ENCODE measurements at regions not wholly inside any gene's neighbourhood (a gene's known extent, or its start where the extent isn't known, plus 50 kb on each side); places are given as distances from the start of the nearest gene placed in this dataset.

DNA sequence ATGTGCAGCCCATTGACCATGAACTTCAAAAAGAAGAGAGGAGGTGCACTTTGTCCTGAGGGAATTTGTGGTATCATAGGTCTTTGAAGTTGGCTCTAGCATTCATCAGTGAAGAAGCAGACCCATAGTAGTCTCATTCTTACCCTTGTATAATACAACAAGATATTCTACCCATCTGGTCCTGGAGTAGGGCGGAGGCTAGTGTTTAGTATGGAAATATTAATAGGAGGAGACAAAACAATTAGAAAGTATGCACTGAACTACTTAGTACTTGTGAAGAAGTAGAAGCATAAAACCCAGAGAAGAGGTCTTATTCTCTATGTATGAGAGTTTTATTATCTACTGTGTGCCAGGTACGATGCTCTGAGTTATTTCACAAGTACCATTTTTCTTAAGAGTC, 189.0 kb downstream of the AASDH start:
- no peak overlapping the region for H2BK5ac ChIP-seq (ENCODE audit: insufficient read length, low read length)
- no peak overlapping the region for H2BK12ac ChIP-seq (ENCODE audit: insufficient read length, low read depth, low read length)
- H2BK15ac ChIP-seq (ENCODE audit: low read depth, low read length): no peak overlapping the region
- H3K9me3 Mint-ChIP-seq: no peaks in the 10 kb centered on the region
- no CpG with 5 or more reads among the region's 2 CpGs for WGBS (ENCODE audit: extremely low coverage, insufficient read length, low lambda C conversion rate)
- H3K27me3 ChIP-seq (ENCODE audit: insufficient read depth, low read length): no peaks in the 10 kb centered on the region
- no peak overlapping the region for H3K9ac ChIP-seq (ENCODE audit: extremely low read depth, insufficient read length, low read length)
- H2BK120ac ChIP-seq (ENCODE audit: low read depth, low read length, poor library complexity, severe bottlenecking): no peak overlapping the region
- H3K4ac ChIP-seq (ENCODE audit: low read depth, low read length): no peak overlapping the region
- H2AFZ ChIP-seq (ENCODE audit: low read length): no peak overlapping the region
- peaks cover 3% of the 10 kb centered on the region for H3K27me3 Mint-ChIP-seq (ENCODE audit: low read depth)
- H3K23me2 ChIP-seq (ENCODE audit: insufficient read length, low read depth, low read length, poor library complexity, severe bottlenecking): no peaks in the 10 kb centered on the region
- no peaks in the 10 kb centered on the region for H3K4me1 Mint-ChIP-seq
- no peak for TF ChIP-seq CTCF (conservative IDR thresholded peaks at IDR 0.05)
- H3K27ac ChIP-seq (ENCODE audit: insufficient read length, low read depth, low read length): no peak overlapping the region
- H3K56ac ChIP-seq (ENCODE audit: insufficient read length, low read depth, low read length): no peak overlapping the region
- H3K27ac Mint-ChIP-seq: no peak overlapping the region
- no peak overlapping the region for H3K18ac ChIP-seq (ENCODE audit: insufficient read length, low read depth, low read length)
- H3K14ac ChIP-seq (ENCODE audit: insufficient read depth, low read length): no peak overlapping the region
- H3K9me3 ChIP-seq (ENCODE audit: control insufficient read depth, low read depth, low read length): no peaks in the 10 kb centered on the region
- H3K36me3 Mint-ChIP-seq (ENCODE audit: insufficient read depth in 1 of 3, low read depth in 3 of 3): no peaks in the 10 kb centered on the region; a peak in 1 of 7 replicates
- no peaks in the 10 kb centered on the region for H3K4me1 ChIP-seq (ENCODE audit: insufficient read depth, low read length)
- no peak overlapping the region for H4K8ac ChIP-seq (replicated peaks; ENCODE audit: insufficient read length, low read depth, low read length)
- no peak overlapping the region for H3T11ph ChIP-seq (ENCODE audit: low read length)
- H2AK5ac ChIP-seq (ENCODE audit: insufficient read length, low read length): no peak overlapping the region
- H3K79me2 ChIP-seq (ENCODE audit: insufficient read depth, low read length): no peaks in the 10 kb centered on the region
- no peak overlapping the region for H4K5ac ChIP-seq (ENCODE audit: insufficient read length, low read depth, low read length)
- no peak overlapping the region for H4K91ac ChIP-seq (ENCODE audit: insufficient read length, low read depth, low read length)
- H3K4me2 ChIP-seq (ENCODE audit: insufficient read depth, insufficient read length, low read length): no peak overlapping the region
- no peaks in the 10 kb centered on the region for H4K20me1 ChIP-seq (ENCODE audit: control insufficient read depth, insufficient read depth, insufficient read length)
- no peak overlapping the region for H2BK20ac ChIP-seq (ENCODE audit: low read depth, low read length, poor library complexity, severe bottlenecking)
- no peaks in the 10 kb centered on the region for H3K79me1 ChIP-seq (ENCODE audit: insufficient read depth, low read depth, low read length, poor library complexity, severe bottlenecking)
- H3K23ac ChIP-seq (ENCODE audit: insufficient read length, low read depth, low read length): no peak overlapping the region
- H3K4me3 Mint-ChIP-seq: no peak overlapping the region
- DNase-seq: no peak

Measured in H9 (cell line).